ENCODE measurements at regions not wholly inside any gene's neighbourhood (a gene's known extent, or its start where the extent isn't known, plus 50 kb on each side); places are given as distances from the start of the nearest gene placed in this dataset.
"Not testable (repeated sequence)": the region's sequence is repeated elsewhere in the genome, so short reads cannot be mapped to it uniquely, and the experiment has no call there.

DNA sequence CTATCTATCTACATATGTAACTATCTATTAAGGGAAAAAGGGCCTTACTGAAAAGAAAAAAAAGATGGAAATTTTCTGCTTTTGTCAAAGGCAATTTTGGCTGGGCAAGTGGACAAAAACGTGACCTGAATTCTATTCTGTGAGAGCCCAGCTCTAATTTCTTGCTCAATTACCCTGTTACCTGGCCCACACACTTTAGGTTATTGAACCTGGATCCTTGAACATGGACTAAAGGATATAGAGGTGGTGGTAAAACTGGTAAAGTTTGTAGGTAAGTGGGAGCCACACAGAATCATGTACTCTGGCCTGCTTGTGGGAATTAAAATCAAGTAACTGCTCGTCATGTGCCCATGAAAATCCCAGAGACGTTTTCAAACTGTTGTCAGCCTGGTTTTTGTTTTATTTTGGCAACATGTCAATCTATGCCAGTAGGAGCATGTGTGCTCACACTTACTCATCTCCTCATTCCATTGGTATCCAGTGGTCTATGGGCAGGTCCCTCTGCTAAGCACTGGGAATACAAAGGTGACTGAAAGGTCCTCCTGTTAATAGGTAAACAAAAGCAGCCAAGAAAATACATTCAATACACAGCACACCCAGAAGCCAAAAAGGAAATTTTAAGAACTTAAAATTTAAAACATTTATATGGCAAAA, 113.7 kb upstream of the WARS2 start:
- no peak for DNase-seq

DNA sequence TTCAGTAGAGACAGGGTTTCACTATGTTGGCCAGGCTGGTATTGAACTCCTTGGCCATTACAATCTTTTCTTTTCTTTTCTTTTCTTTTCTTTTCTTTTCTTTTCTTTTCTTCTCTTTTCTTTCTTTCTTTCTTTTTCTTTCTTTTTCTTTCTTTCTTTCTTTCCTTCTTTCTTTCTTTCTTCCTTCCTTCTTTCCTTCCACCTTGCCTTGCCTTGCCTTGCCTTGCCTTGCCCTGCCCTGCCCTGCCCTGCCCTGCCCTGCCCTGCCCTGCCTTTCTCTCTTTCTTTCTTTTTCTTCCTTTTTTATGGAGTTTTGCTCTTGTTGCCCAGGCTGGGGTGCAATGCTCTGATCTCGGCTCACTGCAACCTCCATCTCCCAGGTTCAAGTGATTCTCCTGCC, 112.5 kb upstream of the HAO2 start:
- not testable (repeated sequence) for DNase-seq

DNA sequence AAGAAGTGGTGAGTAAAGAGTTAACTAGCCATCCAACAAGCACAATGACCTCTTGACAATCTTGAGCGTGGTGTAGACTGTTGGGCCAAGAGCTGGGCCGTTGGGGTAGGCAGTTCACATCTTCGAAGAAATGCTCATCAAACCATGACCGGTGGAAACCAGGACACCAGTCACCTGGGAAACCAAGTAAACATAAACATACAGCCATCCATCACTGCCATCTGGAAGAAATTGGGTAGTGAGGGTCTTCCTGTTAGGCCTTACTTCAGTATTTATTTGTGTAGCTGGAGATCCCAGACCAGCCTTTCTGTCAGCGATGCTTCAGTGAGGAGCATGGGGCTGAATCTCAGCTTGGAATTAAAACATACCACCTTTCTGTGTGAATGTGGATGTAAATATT, 108.1 kb upstream of the HAO2 start:
- no peak for DNase-seq

DNA sequence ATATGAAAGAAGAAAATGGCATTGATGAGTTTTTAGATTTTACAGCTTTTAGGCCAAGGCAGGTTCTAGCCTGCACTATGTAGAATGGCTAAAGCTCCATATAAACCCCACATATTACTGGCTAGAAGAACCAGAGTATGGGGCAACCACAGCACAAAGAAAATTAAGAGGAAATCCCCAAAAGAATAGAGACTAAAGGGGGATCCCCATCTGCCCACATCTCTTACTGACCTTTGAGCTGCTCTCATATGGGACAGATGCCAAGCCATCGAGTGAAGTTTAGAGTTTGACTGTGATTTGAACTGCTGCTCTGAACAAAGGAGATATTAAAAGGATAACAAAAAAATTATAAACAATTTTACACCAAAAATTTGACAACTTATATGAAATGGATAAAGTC, 102.2 kb upstream of the HAO2 start:
- DNase-seq: no peak

DNA sequence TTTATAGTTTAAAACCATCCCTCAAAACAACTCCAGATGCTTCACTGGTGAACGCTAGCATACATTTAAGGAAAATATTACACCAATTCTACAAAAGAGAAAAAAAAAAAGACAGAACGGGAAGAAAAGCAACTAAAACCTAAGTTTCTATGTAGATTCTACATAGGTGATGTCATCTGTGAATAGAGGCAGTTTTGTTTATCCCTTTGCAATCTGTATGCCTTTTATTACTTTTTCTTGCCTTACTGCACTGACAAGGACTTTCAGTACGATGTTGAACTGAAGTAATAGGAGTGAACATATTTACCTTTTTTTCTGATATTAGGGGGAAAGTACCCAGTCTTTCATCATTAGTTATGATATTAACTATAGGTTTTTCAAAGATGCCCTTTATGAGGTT, 101.7 kb upstream of the HAO2 start:
- DNase-seq: no peak

DNA sequence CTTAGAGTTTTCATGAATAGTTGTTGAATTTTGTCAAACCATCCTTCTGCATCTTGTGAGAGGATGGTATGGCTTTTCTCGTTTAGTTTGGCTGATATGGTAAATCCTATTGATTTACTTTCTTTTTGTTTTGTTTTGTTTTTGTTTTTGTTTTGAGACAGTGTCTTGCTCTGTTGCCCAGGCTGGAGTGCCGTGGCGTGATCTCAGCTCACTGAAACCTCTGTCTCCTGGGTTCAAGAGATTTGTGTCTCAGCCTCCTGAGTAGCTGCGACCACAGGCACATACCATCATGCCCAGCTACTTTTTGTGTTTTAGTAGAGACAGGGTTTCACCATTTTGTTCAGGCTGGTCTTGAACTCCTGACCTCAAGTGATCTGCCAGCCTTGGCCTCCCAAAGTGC, 101.3 kb upstream of the HAO2 start:
- DNase-seq: not testable (repeated sequence)

DNA sequence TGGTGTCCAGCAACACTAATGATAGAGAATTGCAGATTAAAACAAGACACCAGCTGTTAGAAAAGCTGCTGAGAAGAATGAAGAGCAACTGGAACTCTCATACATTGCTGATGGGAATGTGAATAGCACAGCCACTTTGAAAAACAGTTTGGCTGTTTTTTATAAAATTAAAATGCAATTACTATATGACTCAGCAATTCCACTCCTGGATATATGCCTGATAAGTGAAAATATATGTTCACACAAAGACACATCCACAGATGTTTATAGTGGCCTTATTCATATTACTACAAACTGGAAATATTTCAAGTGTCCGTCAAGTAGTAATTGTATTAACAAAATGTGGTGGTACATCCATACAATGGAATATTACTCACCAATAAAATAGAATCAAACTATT, 99.7 kb upstream of the HAO2 start:
- no peak for DNase-seq

DNA sequence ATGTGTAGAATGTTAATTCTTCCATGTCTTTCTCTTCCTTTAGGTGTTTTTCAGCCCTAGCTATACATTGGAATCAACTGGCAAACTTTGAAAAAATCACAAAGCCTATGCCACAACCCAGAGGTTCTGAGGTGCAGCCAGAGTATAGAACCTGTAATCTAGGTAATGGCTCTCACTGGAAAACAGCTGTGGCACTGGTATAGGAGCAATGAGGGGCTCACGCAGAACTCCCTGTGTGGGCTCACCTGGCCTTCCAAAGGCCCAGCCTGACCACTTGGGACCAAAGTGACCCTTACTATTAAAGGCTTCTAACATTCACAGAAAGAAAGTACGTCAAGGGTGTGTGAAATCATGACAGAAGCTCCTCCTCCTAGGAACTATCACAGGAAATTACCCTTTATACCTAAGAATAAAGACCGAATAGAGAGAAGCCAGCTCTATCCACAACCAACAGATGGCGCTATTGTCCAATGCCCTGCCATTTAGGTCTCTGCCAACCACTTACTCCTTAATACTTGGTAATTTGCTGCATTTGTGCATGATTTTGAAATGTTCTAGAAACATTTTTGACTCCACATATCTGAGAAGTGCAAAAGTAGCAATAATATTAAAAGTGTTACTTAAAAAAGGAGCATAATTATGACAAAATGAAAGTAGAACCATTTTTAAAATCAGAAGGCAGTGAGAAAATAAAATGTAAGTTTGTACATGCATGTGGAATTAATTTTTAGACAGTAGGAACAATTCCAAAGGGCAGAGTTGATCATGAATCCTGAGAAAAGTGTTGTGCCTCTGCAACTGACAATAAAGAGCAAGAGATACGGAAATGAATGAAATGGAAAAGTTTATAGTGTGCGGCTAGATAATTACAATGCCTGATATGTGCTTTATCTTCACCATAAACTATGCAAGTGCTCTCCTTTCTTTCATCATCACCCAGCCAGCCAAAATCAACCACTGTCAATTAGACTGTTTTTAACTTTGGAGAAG, 93.1 kb upstream of the HAO2 start:
- DNase-seq: peak in 1 of 4 experiments; percentile 0

DNA sequence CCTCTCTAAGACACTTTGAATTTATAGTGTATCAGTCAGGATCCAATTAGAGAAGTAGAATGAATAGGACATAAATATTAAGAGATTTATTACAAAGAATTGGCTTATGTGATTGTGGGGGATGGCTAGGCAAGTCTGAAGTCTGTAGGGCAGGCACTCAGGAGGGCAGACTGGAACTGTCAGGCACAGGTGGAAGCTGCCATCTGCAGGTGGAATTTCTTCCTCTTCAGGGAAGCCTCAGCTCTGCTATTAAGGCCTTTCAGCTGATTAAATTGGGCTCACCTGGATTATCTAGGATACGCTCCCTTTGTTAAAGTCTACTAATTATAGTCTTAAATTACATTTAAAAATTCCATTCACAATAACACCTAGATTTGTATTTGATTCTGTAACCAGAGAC, 92.0 kb upstream of the HAO2 start:
- DNase-seq: no peak

DNA sequence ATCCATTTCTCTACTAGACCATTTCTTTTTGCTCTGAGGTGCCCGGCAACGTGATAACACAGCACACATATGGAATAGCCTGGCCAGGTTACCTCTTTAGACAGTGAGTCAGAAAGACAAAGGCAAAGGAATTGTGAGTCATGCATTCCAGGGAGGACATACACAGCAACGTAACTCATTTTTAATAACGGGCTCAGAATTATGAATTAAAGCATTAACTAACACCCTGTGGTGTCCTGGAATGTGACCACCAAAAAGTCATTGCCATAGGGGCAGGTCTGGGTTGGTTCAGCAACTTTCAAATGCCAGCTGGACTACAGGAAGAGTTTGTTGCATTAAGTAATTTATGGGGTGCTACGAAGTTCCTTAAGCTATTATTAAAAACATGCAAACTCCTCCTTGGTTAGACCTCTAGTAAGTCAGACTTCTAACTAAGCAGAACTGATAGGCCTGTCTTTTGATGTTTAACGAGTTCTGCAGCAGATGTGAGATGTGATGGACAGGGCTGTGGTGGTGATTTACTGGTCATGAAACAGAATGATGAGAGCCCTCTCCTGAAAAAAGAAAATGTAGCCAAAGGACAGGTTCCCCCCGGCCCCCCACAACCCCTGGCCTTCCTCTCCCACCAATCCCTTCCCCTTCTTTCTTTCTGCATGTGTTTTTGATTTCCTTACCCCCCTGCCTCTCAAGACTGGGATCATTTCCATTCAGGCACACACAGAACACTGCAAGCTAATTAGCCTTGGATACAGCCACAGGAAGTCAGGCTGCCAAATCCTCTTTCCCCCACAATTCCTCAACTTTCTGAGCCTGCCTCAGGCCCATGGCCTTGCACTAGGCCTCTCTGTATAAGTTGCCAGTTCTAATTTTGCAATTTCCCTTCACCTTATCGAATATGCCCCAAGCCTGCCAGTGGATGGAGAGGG, 88.9 kb upstream of the HAO2 start:
- no peak for DNase-seq

DNA sequence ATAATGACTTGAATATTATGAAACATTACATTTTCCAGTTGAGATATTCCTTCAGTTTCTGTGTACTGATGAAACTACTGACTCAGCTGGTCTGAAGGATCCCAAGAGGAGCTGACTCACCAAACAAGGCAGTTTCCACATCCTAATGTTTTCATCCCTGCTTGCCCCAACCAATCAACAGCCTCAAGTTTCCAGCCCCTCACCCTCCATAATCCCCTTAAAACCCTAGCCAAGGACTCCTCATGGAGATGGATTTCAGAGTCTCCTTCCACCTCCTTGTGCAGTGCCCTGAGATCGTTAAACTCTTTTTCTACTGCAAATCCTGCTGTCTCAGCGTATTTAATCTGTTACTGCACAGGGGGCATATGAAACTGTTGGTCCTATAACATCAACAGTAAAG, 83.1 kb upstream of the HAO2 start:
- DNase-seq: no peak

DNA sequence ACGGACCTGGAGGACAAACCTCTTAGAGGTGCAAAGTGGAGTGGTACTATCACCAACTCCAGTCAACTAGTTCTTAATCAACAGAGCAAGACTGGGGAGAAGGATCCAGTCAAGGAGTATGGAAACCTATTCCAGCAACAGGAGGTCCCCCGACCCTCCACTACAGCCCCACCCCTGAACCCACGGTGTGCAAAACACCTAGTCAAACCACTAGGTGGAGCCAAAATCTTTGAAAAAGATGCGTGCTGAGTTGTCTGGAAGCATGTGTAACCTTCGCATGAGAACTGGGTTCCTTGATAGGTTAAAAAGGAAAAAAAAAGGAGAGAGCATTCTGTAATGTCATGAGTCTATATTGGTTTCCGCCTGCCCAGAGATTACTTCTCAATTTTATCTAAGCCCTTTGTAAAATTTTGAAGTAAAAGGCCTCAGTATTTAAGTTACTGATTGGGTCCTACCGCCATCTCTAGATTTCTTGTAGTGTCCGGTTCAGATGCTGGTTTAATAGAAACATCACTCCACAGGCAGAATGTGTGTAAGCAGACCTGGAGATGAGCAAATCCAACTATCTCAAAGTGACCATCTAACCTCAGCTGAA, 81.9 kb upstream of the HAO2 start:
- DNase-seq: no peak

DNA sequence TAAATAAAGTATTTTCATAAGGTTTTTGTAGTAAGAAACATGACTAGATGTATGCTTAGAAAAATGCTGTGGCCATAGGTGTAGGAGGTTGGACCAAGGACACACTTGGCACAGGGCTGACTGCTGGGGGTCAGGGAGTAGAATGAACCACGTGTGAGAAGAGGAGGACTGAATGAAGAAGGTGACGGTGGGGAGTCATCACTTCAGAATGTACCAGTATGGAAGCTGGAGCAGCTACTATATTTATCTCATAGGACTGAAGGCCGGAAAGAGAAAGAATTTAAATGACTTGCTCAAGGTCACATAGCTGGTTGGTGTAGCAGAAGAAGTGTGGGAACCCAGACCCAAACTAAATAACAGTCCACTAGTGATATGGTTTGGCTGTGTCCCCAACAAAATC, 79.8 kb upstream of the HAO2 start:
- no peak for DNase-seq

DNA sequence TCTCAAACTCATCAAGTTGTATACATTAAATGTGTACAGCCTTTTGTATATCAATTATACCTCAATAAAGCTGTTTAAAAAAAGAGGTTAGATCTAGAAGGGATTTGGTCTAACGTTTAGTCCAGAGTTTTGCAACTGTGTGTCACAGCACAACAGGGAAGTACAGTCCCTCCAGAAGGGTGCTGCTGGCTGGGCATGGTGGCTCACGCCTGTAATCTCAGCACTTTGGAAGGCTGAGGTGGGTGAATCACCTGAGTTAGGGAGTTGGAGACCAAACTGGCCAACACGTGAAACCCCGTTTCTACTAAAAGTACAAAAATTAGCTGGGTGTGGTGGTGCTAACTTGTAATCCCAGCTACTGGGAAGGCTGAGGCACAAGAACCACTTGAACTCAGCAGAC, 78.3 kb upstream of the HAO2 start:
- DNase-seq: no peak

DNA sequence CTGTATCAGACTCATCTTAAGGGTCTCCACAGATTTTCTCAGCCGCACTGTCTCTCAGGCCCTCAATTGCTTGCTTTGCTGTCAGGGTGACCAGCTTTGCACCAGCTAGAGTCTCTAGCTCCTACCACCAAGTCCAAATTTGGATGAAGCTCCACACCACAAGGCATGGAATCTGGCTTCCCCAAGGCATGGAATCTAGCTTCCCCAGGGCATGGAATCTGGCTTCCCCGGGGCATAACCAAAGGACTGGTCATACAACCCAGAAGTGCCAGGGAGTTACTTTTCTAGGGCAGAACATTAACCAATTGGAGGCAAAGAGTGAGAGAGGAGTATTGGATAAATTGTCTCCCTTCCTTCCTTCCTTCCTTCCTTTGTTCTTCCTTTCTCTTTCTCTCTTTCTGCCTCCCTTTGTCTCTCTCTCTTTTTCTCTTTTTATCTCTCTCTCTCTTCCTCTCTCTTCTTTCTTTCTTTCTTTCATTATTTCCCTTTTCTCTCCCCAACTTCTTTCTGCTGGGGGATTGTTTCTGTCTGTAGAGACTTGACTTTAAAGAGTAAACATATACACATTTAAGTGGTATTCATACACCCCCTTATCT, 76.9 kb upstream of the HAO2 start:
- DNase-seq: no peak

DNA sequence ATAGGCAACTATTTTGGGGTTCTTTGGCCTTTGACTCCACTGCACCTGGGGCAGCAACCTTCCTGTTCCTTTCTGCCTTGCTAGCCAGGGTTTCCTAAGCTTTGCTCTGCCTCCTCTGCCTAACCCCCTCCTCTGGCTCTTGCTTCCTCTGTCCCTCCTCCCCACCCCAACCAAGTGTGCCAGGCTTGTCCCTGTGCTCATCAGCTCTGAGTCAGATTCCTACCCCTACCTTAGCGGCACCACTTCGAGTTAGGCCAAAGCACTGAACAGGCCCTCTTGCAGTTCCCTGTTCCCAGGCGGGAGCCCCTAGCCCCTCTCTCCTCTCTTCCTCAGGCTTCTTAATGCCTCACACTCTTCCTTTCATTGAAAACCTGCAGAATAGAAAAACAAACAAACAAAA, 74.8 kb upstream of the HAO2 start:
- DNase-seq: no peak

DNA sequence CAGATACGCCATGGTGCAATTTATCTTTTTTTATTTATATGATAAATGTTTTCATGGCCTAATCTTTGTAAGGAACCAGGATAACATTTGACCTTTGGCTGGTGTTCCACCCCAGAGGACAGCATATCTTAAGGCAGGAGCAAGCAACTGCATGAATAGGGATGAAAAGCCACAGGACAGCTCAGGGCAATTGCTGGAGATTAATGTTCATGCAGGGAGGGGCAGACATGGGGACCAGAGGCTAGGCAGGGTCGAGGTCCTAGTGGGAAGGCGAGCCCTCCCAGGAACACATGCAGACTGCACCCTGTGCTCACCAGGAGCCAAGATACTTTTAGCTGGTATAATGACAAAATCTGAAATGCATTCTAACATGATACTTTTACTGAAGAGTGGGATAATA, 74.4 kb upstream of the HAO2 start:
- no peak for DNase-seq

DNA sequence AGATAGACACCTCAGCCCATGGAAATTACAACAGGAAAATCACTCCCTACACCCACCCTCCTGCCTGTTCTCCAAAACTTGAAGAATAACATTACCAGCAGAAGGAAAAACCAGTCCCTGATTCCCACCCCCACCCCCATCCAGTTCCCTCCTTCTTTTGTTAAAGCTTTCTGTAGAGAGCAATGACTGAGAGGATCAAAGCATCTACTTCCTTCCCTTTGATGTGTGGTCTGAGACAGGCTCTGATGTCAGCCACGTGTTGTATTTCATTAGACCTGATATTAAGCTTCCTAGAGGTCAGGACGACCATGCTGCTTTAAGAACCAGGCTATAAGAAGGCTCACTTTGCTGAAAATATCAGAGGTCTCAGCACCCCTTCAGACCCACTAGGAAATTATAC, 73.9 kb upstream of the HAO2 start:
- no peak for DNase-seq

DNA sequence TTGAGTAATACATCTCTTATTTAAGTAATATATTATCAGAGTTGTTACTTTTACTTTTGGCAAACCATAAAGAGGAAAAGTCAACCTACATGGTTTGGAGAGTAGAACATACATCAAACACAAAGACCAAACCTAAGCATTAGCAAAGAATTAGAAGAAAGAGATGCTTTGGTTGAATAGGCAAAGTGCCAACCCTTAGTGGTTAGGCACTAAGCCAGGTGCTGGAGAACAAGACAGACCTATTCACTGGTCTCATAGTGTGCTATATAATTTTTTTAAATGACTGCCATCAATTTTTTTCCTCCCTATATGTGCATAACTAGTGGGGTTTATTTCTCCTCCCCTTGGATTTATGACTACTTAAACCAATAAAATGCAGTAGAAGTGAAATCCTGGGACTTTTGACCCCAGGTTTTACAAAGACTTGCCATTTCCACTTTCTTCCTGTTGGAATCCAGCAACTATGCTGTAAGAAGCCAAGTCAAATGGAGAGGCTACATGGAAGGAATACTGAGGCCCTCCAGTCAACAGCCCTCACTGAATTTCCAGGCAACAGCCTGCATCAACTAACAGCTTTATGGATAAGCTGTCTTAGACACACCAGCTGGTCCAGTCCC, 69.8 kb upstream of the HAO2 start:
- no peak for DNase-seq

DNA sequence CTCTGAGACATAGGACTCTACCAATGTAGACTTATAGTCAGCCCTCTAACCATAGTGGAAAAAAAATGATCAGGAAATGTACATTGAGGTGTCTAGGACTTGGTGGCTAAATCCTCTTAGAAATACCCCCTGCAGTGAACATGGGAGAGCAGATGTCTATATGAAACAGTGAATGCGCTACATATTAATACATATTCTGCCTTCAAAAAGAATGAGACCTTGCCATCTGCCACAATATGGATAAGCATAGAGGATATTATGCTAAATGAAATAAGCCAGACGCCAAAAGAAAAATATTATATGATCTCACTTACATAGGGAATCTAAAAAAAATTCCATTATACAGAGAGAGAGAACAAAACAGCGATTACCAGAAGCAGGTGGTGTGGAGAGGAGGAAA, 66.6 kb upstream of the HAO2 start:
- DNase-seq: no peak

DNA sequence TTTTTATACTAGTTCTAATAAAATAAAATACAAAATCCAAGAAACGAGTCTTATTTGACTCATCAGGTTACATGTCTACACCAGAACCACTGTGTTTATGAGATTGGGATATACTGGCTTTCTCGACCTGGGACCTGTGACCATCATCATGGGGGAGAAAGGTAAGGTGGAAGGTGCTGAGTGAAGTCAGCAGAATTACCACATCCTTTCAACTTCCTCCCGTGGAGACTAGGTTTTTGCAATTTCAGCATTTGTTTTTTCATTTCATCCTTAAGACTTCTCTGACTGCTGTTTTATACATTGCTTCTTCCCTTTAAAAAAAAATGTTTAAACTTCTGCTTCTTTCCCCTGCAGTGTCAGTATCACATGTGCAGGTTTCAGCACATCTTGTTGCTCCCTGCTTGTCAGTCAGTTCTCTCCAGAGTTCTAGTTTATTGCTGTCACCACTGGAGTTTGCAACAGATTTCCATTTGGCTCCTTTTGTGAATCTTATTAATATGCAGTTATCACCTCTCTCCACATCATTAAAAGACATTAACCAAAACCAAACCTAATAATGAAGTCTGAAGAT, 60.4 kb upstream of the HAO2 start:
- DNase-seq: no peak

DNA sequence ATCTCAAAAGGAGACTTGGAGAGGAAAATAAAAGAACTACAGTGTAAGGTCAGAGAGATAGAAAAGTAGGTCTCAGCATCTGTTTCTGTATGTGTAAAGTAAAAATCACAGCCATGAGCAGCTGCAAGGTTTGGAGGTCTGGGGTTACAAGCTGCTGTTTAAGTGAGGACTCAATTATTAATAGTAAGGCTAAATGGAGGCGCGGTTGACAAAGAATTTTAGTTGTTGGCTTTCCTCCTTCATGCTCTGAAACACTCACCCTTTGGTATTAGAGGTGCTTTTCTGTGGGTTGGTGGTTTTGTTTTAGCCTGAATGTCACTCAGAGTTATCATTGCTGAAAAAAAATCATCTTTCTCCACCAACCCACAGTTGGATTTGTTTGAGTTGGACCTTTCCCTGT, 59.8 kb upstream of the HAO2 start:
- no peak for DNase-seq
